ENCODE measurements at regions not wholly inside any gene's neighbourhood (a gene's known extent, or its start where the extent isn't known, plus 50 kb on each side); places are given as distances from the start of the nearest gene placed in this dataset.
"Not testable (repeated sequence)": the region's sequence is repeated elsewhere in the genome, so short reads cannot be mapped to it uniquely, and the experiment has no call there.

DNA sequence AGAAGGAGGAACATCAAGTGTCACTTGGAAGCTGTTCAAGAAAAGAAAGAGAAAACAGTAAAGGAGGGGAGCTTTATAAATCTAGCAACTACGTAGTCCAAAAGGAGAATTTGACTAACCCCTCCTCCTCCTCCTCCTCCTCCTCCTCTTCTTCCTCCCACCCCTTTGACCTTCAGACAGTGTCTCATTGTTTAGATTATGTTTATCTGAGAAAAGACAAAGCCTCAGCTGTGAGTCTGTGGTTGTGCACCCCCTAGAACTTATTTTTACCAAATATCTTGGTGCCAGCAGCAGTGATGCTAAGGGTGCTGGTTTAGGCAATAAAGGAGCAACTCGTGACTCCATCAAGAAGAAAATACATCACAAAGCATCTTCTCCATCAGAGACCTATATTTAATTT is 68.9 kb upstream of the BMP2K start:
- Histone ChIP-seq H3K27ac (no peak overlapping the region), H3K27me3 (no peaks in the 10 kb centered on the region), H3K36me3 (no peaks in the 10 kb centered on the region), H3K4me3 (no peak overlapping the region), H3K4me1 (peaks cover 0 to 12% (median 0%) of the 10 kb centered on the region in 3 donors), H3K9me3 (peaks cover 0 to 13% (median 12%) of the 10 kb centered on the region in 3 donors)
- 49 to 64% methylated on average over 2 of the region's 2 CpGs for WGBS, 2 donors
- DNase-seq, result no peak
- TF ChIP-seq POLR2A (IDR thresholded peaks at IDR 0.05), result no peak
- TF ChIP-seq, protein P1, sequence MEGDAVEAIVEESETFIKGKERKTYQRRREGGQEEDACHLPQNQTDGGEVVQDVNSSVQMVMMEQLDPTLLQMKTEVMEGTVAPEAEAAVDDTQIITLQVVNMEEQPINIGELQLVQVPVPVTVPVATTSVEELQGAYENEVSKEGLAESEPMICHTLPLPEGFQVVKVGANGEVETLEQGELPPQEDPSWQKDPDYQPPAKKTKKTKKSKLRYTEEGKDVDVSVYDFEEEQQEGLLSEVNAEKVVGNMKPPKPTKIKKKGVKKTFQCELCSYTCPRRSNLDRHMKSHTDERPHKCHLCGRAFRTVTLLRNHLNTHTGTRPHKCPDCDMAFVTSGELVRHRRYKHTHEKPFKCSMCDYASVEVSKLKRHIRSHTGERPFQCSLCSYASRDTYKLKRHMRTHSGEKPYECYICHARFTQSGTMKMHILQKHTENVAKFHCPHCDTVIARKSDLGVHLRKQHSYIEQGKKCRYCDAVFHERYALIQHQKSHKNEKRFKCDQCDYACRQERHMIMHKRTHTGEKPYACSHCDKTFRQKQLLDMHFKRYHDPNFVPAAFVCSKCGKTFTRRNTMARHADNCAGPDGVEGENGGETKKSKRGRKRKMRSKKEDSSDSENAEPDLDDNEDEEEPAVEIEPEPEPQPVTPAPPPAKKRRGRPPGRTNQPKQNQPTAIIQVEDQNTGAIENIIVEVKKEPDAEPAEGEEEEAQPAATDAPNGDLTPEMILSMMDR (IDR thresholded peaks at IDR 0.05), result no peak
- intact Hi-C loops (cut with DNase I), result no loop called here

- DNase-seq, result no peak
- TF ChIP-seq, protein P1 (IDR thresholded peaks at IDR 0.05), result no peak
- no peak for TF ChIP-seq POLR2A (IDR thresholded peaks at IDR 0.05)
- intact Hi-C loops (cut with DNase I), result no loop called here
- Histone ChIP-seq H3K27me3 (no peaks in the 10 kb centered on the region), H3K27ac (no peak overlapping the region), H3K9me3 (peaks cover 0 to 8% (median 7%) of the 10 kb centered on the region in 3 donors), H3K36me3 (no peaks in the 10 kb centered on the region), H3K4me1 (peaks cover 0 to 12% (median 0%) of the 10 kb centered on the region in 3 donors), H3K4me3 (no peak overlapping the region)
- WGBS, 2 donors, result 69 to 78% methylated on average over 4 to 5 of the region's 5 CpGs
These were observed 68.4 kb upstream of the BMP2K start for GRCh38 chr4:78707793-78708192.

GRCh38 chr4:78710536-78710935 is 65.6 kb upstream of the BMP2K start:
- Histone ChIP-seq H3K4me1 (peaks cover 0 to under 1% (median 0%) of the 10 kb centered on the region in 3 donors), H3K27ac (no peak overlapping the region), H3K9me3 (no peaks in the 10 kb centered on the region), H3K27me3 (no peaks in the 10 kb centered on the region), H3K36me3 (no peaks in the 10 kb centered on the region), H3K4me3 (no peak overlapping the region)
- DNase-seq, result no peak
- intact Hi-C loops (cut with DNase I), result no loop called here
- TF ChIP-seq POLR2A (IDR thresholded peaks at IDR 0.05), result no peak
- TF ChIP-seq, protein P1 (IDR thresholded peaks at IDR 0.05), result no peak

GRCh38 chr4:78711676-78712075 is 64.5 kb upstream of the BMP2K start:
- no peaks in the 10 kb centered on the region for H3K36me3 ChIP-seq
- H3K4me3 ChIP-seq, result no peak overlapping the region
- H3K4me1 ChIP-seq, result no peaks in the 10 kb centered on the region
- TF ChIP-seq, protein P1 (IDR thresholded peaks at IDR 0.05), result no peak
- TF ChIP-seq POLR2A (IDR thresholded peaks at IDR 0.05), result no peak
- no peak for DNase-seq
- 78 to 86% methylated on average over 3 of the region's 3 CpGs for WGBS, 2 donors
- H3K27me3 ChIP-seq, result no peaks in the 10 kb centered on the region
- H3K27ac ChIP-seq, result no peak overlapping the region
- intact Hi-C loops (cut with DNase I), result no loop called here
- no peaks in the 10 kb centered on the region for H3K9me3 ChIP-seq

DNA sequence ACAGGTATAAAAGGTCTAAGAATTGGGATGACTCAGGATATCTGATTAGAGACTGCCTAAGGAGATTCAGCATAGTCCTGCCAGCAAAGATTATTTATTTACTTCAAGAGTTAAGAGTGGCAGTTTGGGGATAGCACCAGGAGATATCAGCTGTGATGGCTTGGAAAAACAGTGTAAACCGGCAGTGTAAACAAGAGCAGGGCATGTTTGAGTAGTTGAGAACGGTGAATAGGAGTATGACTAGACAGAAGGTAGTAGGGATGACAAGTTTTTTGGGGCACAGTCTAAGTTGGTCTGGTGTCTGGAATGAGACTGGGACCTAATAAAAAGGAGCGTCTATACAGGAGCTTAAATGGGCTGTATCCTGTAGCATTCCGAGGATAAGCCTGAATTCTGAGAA is 61.6 kb upstream of the BMP2K start:
- DNase-seq, result not testable (repeated sequence)

DNA sequence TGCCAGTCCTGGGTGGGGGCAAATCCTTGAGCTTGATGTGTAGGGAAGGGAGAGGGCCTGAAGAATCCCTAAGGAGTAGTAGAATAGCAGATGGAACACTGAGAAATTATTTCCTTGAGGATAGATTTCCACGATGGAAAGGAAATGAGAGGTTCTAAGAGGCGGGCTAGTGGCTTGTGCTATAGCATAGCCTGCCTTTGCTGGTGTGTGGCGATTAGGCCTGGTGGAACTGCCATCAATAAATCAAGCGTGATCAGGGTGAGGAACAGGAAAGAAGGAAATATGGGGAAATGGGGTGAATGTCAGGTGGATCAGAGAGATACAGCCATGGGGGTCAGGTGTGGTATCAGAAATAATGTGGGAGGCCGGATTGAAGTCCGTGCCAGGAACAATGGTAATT is 60.8 kb upstream of the BMP2K start:
- H3K4me3 ChIP-seq; H3K27me3 ChIP-seq; H3K27ac ChIP-seq; intact Hi-C loops (cut with DNase I); H3K4me1 ChIP-seq; H3K9me3 ChIP-seq; H3K36me3 ChIP-seq; DNase-seq: not testable (repeated sequence)
- WGBS, 2 donors, result 88 to 90% methylated on average over 6 of the region's 6 CpGs

More for the DNA sequence above, 61.6 kb upstream of the BMP2K start:
- H3K4me1 ChIP-seq; H3K27me3 ChIP-seq; H3K9me3 ChIP-seq; H3K36me3 ChIP-seq; intact Hi-C loops (cut with DNase I); H3K4me3 ChIP-seq; H3K27ac ChIP-seq: not testable (repeated sequence)
- WGBS, 2 donors, result 86 to 95% methylated on average over 4 of the region's 4 CpGs

DNA sequence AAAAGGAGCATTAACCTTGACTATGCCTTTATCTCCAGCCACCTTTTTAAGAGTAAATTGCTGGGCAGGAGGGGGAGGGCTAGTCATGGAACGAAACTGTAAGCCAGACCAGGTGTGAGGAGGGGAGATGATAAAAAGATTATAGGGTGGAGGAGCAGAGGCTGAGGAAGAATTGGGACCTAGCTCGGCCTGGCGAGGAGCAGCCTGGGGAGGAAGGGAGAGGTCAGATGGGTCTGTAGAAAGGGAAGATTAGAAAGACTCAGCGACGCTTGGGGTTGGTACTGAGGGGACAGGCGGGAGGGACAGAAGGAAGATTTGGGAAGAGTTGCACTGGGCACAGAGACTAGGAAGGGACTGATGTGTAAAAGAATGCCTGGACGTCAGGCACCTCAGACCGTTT is 58.4 kb upstream of the BMP2K start:
- DNase-seq; H3K36me3 ChIP-seq; H3K27me3 ChIP-seq; H3K9me3 ChIP-seq; H3K27ac ChIP-seq; H3K4me3 ChIP-seq; intact Hi-C loops (cut with DNase I): not testable (repeated sequence)
- H3K4me1 ChIP-seq, result peaks cover 0 to 17% (median 0%) of the 10 kb centered on the region in 3 donors
- 92% methylated on average over 8 of the region's 8 CpGs for whole genome bisulfite sequencing, 2 donors

All from esophagus squamous epithelium (tissue), 5 donors.